ENCODE measurements at regions not wholly inside any gene's neighbourhood (a gene's known extent, or its start where the extent isn't known, plus 50 kb on each side); places are given as distances from the start of the nearest gene placed in this dataset.

DNA sequence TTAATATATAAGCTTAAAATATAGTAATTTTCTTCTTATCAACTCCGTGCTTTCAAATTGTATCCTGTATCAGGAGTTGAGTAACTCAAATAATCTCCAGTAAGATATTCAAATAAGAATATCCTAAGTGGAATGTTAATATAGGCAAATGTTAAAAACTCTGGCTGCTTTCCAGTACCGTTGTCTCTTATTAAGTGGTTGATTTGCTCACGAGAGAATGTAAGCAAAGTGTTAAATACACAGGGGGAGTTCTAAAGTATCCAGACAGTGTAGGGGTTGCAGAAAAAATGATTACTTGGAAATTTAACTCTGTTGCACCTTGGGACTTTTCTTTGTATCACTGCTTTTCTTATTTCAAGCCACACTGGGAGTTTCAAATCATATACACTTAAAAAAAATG lies 478.9 kb upstream of the TBL1XR1 start:
- Histone ChIP-seq H3K9ac (ENCODE audit: low read length) (no peak overlapping the region), H3K4me2 (ENCODE audit: low read length) (no peak overlapping the region), H3K79me2 (ENCODE audit: low read length) (no peaks in the 10 kb centered on the region), H3K27ac (ENCODE audit: low read length) (no peak overlapping the region), H3K36me3 (ENCODE audit: low read depth, low read length) (no peaks in the 10 kb centered on the region), H3K9me2 (replicated peaks; ENCODE audit: low read length) (0 out of 2 replicates have a peak, but pooled peaks cover 3% of the 10 kb centered on the region), H3F3A (ENCODE audit: low read length, unreplicated experiment) (no peaks in the 10 kb centered on the region), H2AFZ (ENCODE audit: low read length) (no peak overlapping the region), H4K20me1 (ENCODE audit: low read length) (no peaks in the 10 kb centered on the region), H3K4me3 (ENCODE audit: low read length) (no peak overlapping the region), H3K9me3 (ENCODE audit: low read length) (no peaks in the 10 kb centered on the region), H3K4me1 (ENCODE audit: insufficient read depth, low read length) (peaks cover 4% of the 10 kb centered on the region; the same call in 1 of the 2 replicates), H3K27me3 (ENCODE audit: low read length) (no peaks in the 10 kb centered on the region)
- no TSS peak for BruUV-seq (replicated peaks)
- intact Hi-C loops (cut with micrococcal nuclease) = no loop called here
- TF ChIP-seq EZH2phosphoT487 (IDR thresholded peaks at IDR 0.05; ENCODE audit: borderline replicate concordance, low read length) (no peak), EZH2 (IDR thresholded peaks at IDR 0.05; ENCODE audit: low read length, unreplicated experiment) (no peak)
- TF ChIP-seq, protein P1, sequence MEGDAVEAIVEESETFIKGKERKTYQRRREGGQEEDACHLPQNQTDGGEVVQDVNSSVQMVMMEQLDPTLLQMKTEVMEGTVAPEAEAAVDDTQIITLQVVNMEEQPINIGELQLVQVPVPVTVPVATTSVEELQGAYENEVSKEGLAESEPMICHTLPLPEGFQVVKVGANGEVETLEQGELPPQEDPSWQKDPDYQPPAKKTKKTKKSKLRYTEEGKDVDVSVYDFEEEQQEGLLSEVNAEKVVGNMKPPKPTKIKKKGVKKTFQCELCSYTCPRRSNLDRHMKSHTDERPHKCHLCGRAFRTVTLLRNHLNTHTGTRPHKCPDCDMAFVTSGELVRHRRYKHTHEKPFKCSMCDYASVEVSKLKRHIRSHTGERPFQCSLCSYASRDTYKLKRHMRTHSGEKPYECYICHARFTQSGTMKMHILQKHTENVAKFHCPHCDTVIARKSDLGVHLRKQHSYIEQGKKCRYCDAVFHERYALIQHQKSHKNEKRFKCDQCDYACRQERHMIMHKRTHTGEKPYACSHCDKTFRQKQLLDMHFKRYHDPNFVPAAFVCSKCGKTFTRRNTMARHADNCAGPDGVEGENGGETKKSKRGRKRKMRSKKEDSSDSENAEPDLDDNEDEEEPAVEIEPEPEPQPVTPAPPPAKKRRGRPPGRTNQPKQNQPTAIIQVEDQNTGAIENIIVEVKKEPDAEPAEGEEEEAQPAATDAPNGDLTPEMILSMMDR (conservative IDR thresholded peaks at IDR 0.05; ENCODE audit: low read depth, low read length) = no peak
- POLR2A ChIA-PET (ENCODE audit: unreplicated experiment) = no interaction called here
- ATAC-seq (no peak), DNase-seq (no peak)
- CTCF ChIA-PET = no interaction called here

DNA sequence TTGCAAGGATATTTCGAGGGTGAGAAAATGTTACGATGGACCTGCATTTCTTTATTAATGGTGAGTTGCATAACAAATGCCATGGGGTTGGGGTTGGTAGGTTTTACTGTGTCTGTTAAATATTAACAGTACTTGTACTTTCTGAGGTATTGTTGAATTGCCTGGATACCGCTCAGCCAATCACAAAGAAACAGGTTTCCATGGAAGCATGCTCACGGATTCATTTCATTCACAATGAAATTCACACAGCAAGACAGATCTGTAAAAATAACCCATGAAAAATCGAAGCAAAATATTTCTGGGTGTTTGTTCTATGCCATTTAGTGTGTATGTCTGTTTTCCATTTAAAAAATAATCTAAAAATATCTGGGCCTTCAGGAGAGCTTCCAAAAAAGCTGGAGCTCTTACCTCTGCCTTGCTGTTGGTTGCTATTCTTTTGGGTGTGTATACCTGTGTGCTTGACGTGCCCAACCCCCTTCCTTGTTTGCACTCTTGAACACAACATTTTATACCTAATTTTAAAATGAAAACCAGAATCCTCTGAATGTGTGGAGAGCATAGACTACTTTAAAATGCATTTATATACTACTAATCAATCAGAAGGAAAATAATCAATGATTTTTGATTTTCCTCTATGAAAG lies 479.8 kb upstream of the TBL1XR1 start:
- no peaks in the 10 kb centered on the region for H4K20me1 ChIP-seq (ENCODE audit: low read length)
- no peak overlapping the region for H3K27ac ChIP-seq (ENCODE audit: low read length)
- BruUV-seq (replicated peaks) = no TSS peak
- H3K27me3 ChIP-seq (ENCODE audit: low read length) = no peaks in the 10 kb centered on the region
- H2AFZ ChIP-seq (ENCODE audit: low read length) = no peak overlapping the region
- H3F3A ChIP-seq (ENCODE audit: low read length, unreplicated experiment) = no peaks in the 10 kb centered on the region
- H3K36me3 ChIP-seq (ENCODE audit: low read depth, low read length) = no peaks in the 10 kb centered on the region
- DNase-seq = no peak
- intact Hi-C loops (cut with micrococcal nuclease) = no loop called here
- no peaks in the 10 kb centered on the region for H3K9me3 ChIP-seq (ENCODE audit: low read length)
- H3K9ac ChIP-seq (ENCODE audit: low read length) = no peak overlapping the region
- 0 out of 2 replicates have a peak, but pooled peaks cover 3% of the 10 kb centered on the region for H3K9me2 ChIP-seq (replicated peaks; ENCODE audit: low read length)
- TF ChIP-seq, protein P1 (conservative IDR thresholded peaks at IDR 0.05; ENCODE audit: low read depth, low read length) = no peak
- TF ChIP-seq EZH2phosphoT487 (IDR thresholded peaks at IDR 0.05; ENCODE audit: borderline replicate concordance, low read length) (no peak), EZH2 (IDR thresholded peaks at IDR 0.05; ENCODE audit: low read length, unreplicated experiment) (no peak)
- no peak for ATAC-seq
- no peak overlapping the region for H3K4me2 ChIP-seq (ENCODE audit: low read length)
- CTCF ChIA-PET = no interaction called here
- no peak overlapping the region for H3K4me3 ChIP-seq (ENCODE audit: low read length)
- peaks cover 4% of the 10 kb centered on the region; the same call in 1 of the 2 replicates for H3K4me1 ChIP-seq (ENCODE audit: insufficient read depth, low read length)
- POLR2A ChIA-PET (ENCODE audit: unreplicated experiment) = no interaction called here
- H3K79me2 ChIP-seq (ENCODE audit: low read length) = no peaks in the 10 kb centered on the region

All from PC-3 (cell line).